ENCODE measurements at regions not wholly inside any gene's neighbourhood (a gene's known extent, or its start where the extent isn't known, plus 50 kb on each side); places are given as distances from the start of the nearest gene placed in this dataset.

DNA sequence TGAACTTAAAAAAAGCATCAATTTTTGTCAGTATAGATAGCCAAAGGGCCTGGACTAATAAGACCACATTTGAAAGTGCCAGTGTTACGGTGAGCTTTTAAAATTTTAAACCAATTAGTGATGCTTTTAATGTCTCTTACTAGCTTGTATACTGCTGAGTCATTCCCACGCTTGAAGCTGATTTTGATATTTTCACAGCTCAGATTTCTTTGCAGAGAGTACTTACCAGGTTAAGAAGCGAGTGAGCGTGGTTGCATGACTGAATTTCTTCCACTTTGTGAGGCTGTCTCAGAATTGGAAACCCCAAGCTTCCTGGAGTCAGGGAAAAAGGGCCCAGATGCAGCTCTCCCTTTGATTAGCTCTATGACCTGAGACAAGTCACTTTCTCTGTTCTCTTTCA is 74.5 kb upstream of the NBEA start:
- H3K4me3 ChIP-seq (ENCODE audit: low read depth, low read length) = no peak overlapping the region
- no peak for DNase-seq (ENCODE audit: low read depth)
- TF ChIP-seq, protein P1, sequence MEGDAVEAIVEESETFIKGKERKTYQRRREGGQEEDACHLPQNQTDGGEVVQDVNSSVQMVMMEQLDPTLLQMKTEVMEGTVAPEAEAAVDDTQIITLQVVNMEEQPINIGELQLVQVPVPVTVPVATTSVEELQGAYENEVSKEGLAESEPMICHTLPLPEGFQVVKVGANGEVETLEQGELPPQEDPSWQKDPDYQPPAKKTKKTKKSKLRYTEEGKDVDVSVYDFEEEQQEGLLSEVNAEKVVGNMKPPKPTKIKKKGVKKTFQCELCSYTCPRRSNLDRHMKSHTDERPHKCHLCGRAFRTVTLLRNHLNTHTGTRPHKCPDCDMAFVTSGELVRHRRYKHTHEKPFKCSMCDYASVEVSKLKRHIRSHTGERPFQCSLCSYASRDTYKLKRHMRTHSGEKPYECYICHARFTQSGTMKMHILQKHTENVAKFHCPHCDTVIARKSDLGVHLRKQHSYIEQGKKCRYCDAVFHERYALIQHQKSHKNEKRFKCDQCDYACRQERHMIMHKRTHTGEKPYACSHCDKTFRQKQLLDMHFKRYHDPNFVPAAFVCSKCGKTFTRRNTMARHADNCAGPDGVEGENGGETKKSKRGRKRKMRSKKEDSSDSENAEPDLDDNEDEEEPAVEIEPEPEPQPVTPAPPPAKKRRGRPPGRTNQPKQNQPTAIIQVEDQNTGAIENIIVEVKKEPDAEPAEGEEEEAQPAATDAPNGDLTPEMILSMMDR (IDR thresholded peaks at IDR 0.05; ENCODE audit: low read depth, low read length, missing control alignments) = no peak

DNA sequence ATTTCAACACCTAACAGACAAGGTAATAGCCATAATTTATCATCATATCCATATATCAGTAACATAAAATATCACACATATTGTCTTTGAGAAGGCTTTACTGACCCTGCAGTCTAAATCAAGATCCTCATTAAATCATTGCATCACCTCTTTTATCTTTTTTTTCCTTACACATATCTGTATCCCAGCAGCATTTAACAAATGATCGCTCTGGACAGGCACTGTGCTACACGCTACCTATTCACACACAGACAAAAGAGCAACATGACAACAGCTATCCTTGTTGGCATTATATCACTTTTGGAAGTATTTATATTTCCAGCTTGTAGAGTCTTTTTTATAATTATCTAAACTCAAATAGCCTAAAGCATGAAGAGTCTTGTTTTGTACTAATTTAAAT is 73.3 kb upstream of the NBEA start:
- TF ChIP-seq, protein P1 (IDR thresholded peaks at IDR 0.05; ENCODE audit: low read depth, low read length, missing control alignments) = no peak
- DNase-seq (ENCODE audit: low read depth) = no peak
- no peak overlapping the region for H3K4me3 ChIP-seq (ENCODE audit: low read depth, low read length)

DNA sequence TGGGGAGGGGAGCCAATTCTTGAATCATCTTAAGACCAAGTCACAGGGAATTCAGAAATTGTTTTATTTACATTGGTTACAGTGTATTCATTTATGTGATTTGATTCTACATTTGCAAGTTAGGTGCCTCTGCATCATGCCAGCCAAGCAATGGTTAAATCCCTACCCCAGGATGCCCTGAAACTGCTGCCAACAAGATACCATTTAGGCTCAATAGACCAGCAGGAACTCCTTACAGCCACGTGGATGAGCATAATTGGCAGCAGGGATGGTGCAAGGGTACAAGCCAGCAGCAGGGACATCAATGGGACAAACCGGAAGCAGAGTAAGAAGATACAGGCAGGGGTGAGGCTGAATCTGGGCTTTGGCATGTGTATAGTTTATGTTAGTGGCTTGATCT is 72.4 kb upstream of the NBEA start:
- TF ChIP-seq, protein P1 (IDR thresholded peaks at IDR 0.05; ENCODE audit: low read depth, low read length, missing control alignments) = no peak
- DNase-seq (ENCODE audit: low read depth) = no peak
- H3K4me3 ChIP-seq (ENCODE audit: low read depth, low read length) = no peak overlapping the region

DNA sequence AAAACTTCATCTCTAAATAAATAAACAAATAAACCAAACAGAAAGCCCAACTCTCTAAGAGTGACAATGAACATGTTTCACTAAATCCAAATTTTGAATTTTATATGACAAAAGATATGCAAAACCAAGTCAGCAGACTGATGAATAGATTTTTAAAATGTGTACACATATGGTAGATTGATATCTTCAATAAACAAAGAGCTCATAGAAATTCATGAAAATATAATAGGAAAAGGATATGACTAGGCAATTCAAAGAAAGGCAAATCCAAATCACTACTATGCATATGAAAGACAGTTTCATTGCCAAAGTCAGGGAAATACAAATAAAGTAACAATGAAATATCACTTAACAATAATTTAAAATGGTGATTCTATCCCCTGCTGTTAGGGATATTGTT is 63.7 kb upstream of the NBEA start:
- no peak for DNase-seq (ENCODE audit: low read depth)
- H3K4me3 ChIP-seq (ENCODE audit: low read depth, low read length) = no peak overlapping the region
- TF ChIP-seq, protein P1 (IDR thresholded peaks at IDR 0.05; ENCODE audit: low read depth, low read length, missing control alignments) = no peak

DNA sequence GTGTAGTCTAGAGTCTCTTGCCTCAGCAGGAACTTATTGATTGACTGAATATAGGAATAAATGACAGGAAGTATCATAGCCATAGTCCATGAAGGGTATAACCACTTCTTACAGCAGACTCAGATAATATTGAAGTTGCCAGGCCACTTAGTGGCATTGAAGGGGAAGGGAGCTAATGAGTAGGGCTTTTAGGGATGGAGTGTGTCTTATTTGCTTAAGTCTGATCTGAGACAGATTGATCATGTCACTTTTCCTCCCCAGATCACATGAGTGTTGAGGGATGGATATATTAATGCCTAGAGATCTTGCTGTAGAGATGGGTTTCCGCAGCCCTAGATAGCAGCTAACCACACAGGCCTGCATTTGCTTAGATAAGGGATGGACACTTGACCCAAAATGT is 62.2 kb upstream of the NBEA start:
- no peak for DNase-seq (ENCODE audit: low read depth)
- H3K4me3 ChIP-seq (ENCODE audit: low read depth, low read length) = no peak overlapping the region
- TF ChIP-seq, protein P1 (IDR thresholded peaks at IDR 0.05; ENCODE audit: low read depth, low read length, missing control alignments) = no peak

DNA sequence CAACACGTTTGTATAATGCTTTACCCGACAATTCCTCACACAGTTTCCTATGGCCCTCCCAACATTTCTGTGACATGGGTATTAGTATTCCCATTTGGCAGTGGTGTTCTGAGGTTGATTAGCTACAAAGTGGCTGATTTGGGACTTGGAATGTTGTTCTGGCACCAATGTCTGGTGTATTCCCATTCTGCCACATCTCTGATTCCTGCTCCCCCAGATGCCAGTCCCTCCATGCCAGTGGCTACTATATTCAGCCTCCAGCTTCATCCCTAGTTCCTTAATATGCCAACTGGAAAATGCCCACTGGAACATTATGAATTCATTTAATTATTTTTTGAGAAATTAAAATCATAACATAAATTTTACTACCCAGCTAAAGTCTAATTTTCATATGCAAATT is 60.6 kb upstream of the NBEA start:
- DNase-seq (ENCODE audit: low read depth) = no peak
- H3K4me3 ChIP-seq (ENCODE audit: low read depth, low read length) = no peak overlapping the region
- TF ChIP-seq, protein P1 (IDR thresholded peaks at IDR 0.05; ENCODE audit: low read depth, low read length, missing control alignments) = no peak

DNA sequence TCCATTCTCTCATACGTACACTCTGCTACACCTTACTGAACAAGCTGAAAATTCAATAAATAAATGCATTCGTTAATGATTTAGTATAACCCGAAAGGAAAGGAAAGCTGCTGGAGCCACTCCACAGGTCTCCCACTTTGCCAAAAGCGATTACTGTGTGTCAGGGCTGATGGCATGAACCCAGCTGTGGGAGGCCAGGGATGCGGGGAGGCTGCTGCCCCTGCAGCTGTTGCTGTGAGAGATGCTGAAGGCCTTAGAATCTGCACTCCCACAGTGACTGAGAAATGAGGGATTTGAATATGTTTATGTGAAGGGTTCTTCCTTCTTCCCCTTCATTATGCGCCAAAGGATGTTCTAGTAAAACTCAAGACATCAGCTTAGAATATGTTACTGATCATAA is 58.7 kb upstream of the NBEA start:
- no peak overlapping the region for H3K4me3 ChIP-seq (ENCODE audit: low read depth, low read length)
- TF ChIP-seq, protein P1 (IDR thresholded peaks at IDR 0.05; ENCODE audit: low read depth, low read length, missing control alignments) = no peak
- no peak for DNase-seq (ENCODE audit: low read depth)

Data from GM12864 (cell line).